Panc1 (cell line): ENCODE measurements at regions not wholly inside any gene's neighbourhood (a gene's known extent, or its start where the extent isn't known, plus 50 kb on each side); places are given as distances from the start of the nearest gene placed in this dataset.

Source experiments
- ATAC-seq: fragments of 200-7000 bp; cut with Tn5 transposase; 2 replicates; pipeline ENCODE4 v1.9.1; 2020; ENCODE audit warnings: mild to moderate bottlenecking, moderate library complexity
- BruUV-seq: library from RNA; stranded (reverse); fragments of 400-500 nt; replicated peaks from 2 replicates; lab custom pipeline; 2021; lab: Mats Ljungman, UMichigan
- CTCF ChIA-PET: fragments of 300-600 bp; sonication (Branson Sonifier 250); formaldehyde crosslinking; loops from one replicate; lab custom pipeline; 2022; ENCODE audit warnings: antibody characterized with exemption; lab: Charles Lee
- POLR2A ChIA-PET: fragments of 300-600 bp; sonication (Branson Sonifier 250); formaldehyde crosslinking; loops from one replicate; lab custom pipeline; 2022; ENCODE audit warnings: antibody characterized with exemption; lab: Charles Lee
- DNase-seq: peaks from one replicate; pipeline ENCODE4 v3.0.0-alpha.2; 2010; ENCODE audit warnings: low read depth, low spot score
- H3K27ac ChIP-seq: 2 replicates; pipeline ENCODE4 v1.5.1; 2011; ENCODE audit warnings: mild to moderate bottlenecking, low read length, inconsistent platforms
- H3K27me3 ChIP-seq: fragments of 200-500 bp; sonication (Bioruptor generic); 2 replicates; pipeline ENCODE4 v1.6.0; 2014; ENCODE audit warnings: low read length, inconsistent platforms; ENCODE audit not compliant: control insufficient read depth, insufficient read depth
- H3K36me3 ChIP-seq: fragments of 200-500 bp; sonication (Bioruptor generic); 2 replicates; pipeline ENCODE4 v1.5.1; 2014; ENCODE audit warnings: inconsistent platforms, mild to moderate bottlenecking, low read length, moderate library complexity; ENCODE audit not compliant: control insufficient read depth, insufficient read depth
- H3K4me1 ChIP-seq: 2 replicates; pipeline ENCODE4 v1.5.1; 2011; ENCODE audit warnings: inconsistent platforms, mild to moderate bottlenecking, low read length, moderate library complexity; ENCODE audit not compliant: control insufficient read depth, insufficient read depth
- H3K4me3 ChIP-seq, 2 experiments: 2 replicates each; pipeline ENCODE4 v1.5.1; 2011 to 2012; ENCODE audit warnings: low read depth in 2 of 2, low read length in 2 of 2, mild to moderate bottlenecking in 2 of 2, inconsistent platforms in 1 of 2, moderate library complexity in 1 of 2
- H3K9me3 ChIP-seq: fragments of 200-500 bp; sonication (Bioruptor generic); 2 replicates; pipeline ENCODE4 v1.5.1; 2014; ENCODE audit warnings: low read depth, mild to moderate bottlenecking, inconsistent platforms, low read length, moderate library complexity; ENCODE audit not compliant: control insufficient read depth, insufficient read depth
- CTCF ChIP-seq: fragments of 450-650 bp; IDR thresholded peaks from 2 replicates; pipeline ENCODE4 v1.5.1; 2017; ENCODE audit warnings: mild to moderate bottlenecking
- POLR2AphosphoS5 ChIP-seq: IDR thresholded peaks from 2 replicates; pipeline ENCODE4 v1.6.1; 2012; ENCODE audit warnings: mild to moderate bottlenecking, low read depth, low read length, moderate library complexity
- REST ChIP-seq, 2 experiments: IDR thresholded peaks; 2 replicates each; pipeline ENCODE4 v1.6.1; 2011 to 2012; ENCODE audit warnings: low read depth in 2 of 2, control low read depth in 1 of 2, low read length in 1 of 2, mild to moderate bottlenecking in 1 of 2, moderate library complexity in 1 of 2; ENCODE audit not compliant: insufficient read depth in 1 of 2
- SIN3A ChIP-seq: IDR thresholded peaks from 2 replicates; pipeline ENCODE4 v1.6.1; 2012; ENCODE audit warnings: low read depth, mild to moderate bottlenecking, low read length, moderate library complexity, borderline replicate concordance; ENCODE audit not compliant: insufficient read depth
- TCF7L2 ChIP-seq: IDR thresholded peaks from 2 replicates; pipeline ENCODE4 v1.6.1; 2011; ENCODE audit warnings: mild to moderate bottlenecking, low read depth, low read length, inconsistent platforms
- in situ Hi-C: cut with HindIII; loops from 2 replicates; pipeline ENCODE4 v1.10.0; 2016; ENCODE audit warnings: low sequenced_read_pairs, low pct_unique_long_range_greater_than_20kb
- intact Hi-C: fragments of 100-400 bp; cut with micrococcal nuclease; formaldehyde crosslinking; loops from one replicate; pipeline ENCODE4 v1.10.0; 2022; ENCODE audit not compliant: unreplicated experiment

GRCh38 chr12:132433641-132434395, 56.1 kb upstream of the FBRSL1 start:
- H3K9me3 ChIP-seq = no peaks in the 10 kb centered on the region
- in situ Hi-C loops = no loop called here
- H3K36me3 ChIP-seq = no peaks in the 10 kb centered on the region
- intact Hi-C loops = no loop called here
- no peak for TF ChIP-seq POLR2AphosphoS5
- TF ChIP-seq SIN3A = no peak
- TF ChIP-seq REST (IDR thresholded peaks at IDR 0.05; ENCODE audit: insufficient read depth in 1 of 2, low read depth in 2 of 2, low read length in 1 of 2) = no peak
- no peak for TF ChIP-seq TCF7L2
- no peak for TF ChIP-seq CTCF
- no TSS peak for BruUV-seq
- no peak overlapping the region for H3K27ac ChIP-seq
- ATAC-seq (no peak), DNase-seq (no peak)
- H3K27me3 ChIP-seq = 0 out of 2 replicates have a peak, but pooled peaks cover 2% of the 10 kb centered on the region
- H3K4me1 ChIP-seq = peaks cover 13% of the 10 kb centered on the region
- ChIA-PET CTCF (no interaction called here), POLR2A (no interaction called here)
- H3K4me3 ChIP-seq = no peak overlapping the region

GRCh38 chr12:132432721-132433577, 57.0 kb upstream of the FBRSL1 start:
- POLR2A ChIA-PET = interaction anchor here (0.6 kb wide), 1 partner anchor 17 kb away, joined by 3 read pairs; no protein-coding TSS in a partner anchor
- no peak overlapping the region for H3K4me3 ChIP-seq
- DNase-seq (no peak), ATAC-seq (no peak)
- peaks cover 13% of the 10 kb centered on the region for H3K4me1 ChIP-seq
- H3K27ac ChIP-seq = no peak overlapping the region
- H3K9me3 ChIP-seq = no peaks in the 10 kb centered on the region
- no peaks in the 10 kb centered on the region for H3K36me3 ChIP-seq
- intact Hi-C loops = no loop called here
- BruUV-seq = no TSS peak
- CTCF ChIA-PET = no interaction called here
- in situ Hi-C loops = no loop called here
- TF ChIP-seq POLR2AphosphoS5 = no peak
- TF ChIP-seq SIN3A = no peak
- no peak for TF ChIP-seq CTCF
- TF ChIP-seq TCF7L2 = no peak
- no peak for TF ChIP-seq REST (IDR thresholded peaks at IDR 0.05; ENCODE audit: insufficient read depth in 1 of 2, low read depth in 2 of 2, low read length in 1 of 2)
- H3K27me3 ChIP-seq = 0 out of 2 replicates have a peak, but pooled peaks cover 2% of the 10 kb centered on the region
